NCI-H128 (cell line): ENCODE measurements at regions not wholly inside any gene's neighbourhood (a gene's known extent, or its start where the extent isn't known, plus 50 kb on each side); places are given as distances from the start of the nearest gene placed in this dataset.

Experiments used
- DNase-seq: peaks from one replicate; lab custom pipeline; 2025; ENCODE audit not compliant: unreplicated experiment; lab: John Stamatoyannopoulos, UW

- no peak for DNase-seq
These were observed 359.6 kb upstream of the NECTIN3 start for GRCh38 chr3:110711851-110712516.

- DNase-seq: no peak
These were observed 344.6 kb upstream of the NECTIN3 start for GRCh38 chr3:110727056-110727455.

- DNase-seq: no peak
These were observed 340.5 kb upstream of the NECTIN3 start for GRCh38 chr3:110731148-110731547.

- DNase-seq: no peak
These were observed 339.2 kb upstream of the NECTIN3 start for GRCh38 chr3:110732420-110732819.

- DNase-seq: no peak
These were observed 338.6 kb upstream of the NECTIN3 start for GRCh38 chr3:110733045-110733444.

- no peak for DNase-seq
These were observed 337.1 kb upstream of the NECTIN3 start for GRCh38 chr3:110734524-110734923.

GRCh38 chr3:110736332-110736731, 335.3 kb upstream of the NECTIN3 start:
- no peak for DNase-seq

- no peak for DNase-seq
These were observed 333.1 kb upstream of the NECTIN3 start for GRCh38 chr3:110738531-110738930.

GRCh38 chr3:110741891-110742290, 329.7 kb upstream of the NECTIN3 start:
- DNase-seq: no peak

GRCh38 chr3:110743202-110743601, 328.4 kb upstream of the NECTIN3 start:
- DNase-seq: no peak

- DNase-seq: no peak
These were observed 327.6 kb upstream of the NECTIN3 start for GRCh38 chr3:110743984-110744383.

- no peak for DNase-seq
These were observed 326.9 kb upstream of the NECTIN3 start for GRCh38 chr3:110744723-110745122.

- no peak for DNase-seq
These were observed 322.6 kb upstream of the NECTIN3 start for GRCh38 chr3:110749006-110749405.

GRCh38 chr3:110750201-110750600, 321.4 kb upstream of the NECTIN3 start:
- DNase-seq: no peak

GRCh38 chr3:110752307-110752706, 319.3 kb upstream of the NECTIN3 start:
- no peak for DNase-seq

GRCh38 chr3:110753516-110753915, 318.1 kb upstream of the NECTIN3 start:
- no peak for DNase-seq

GRCh38 chr3:110754212-110754916, 317.3 kb upstream of the NECTIN3 start:
- no peak for DNase-seq

GRCh38 chr3:110755345-110755744, 316.3 kb upstream of the NECTIN3 start:
- DNase-seq: no peak

GRCh38 chr3:110756705-110757104, 314.9 kb upstream of the NECTIN3 start:
- DNase-seq: no peak

- no peak for DNase-seq
These were observed 313.4 kb upstream of the NECTIN3 start for GRCh38 chr3:110758208-110758607.

- no peak for DNase-seq
These were observed 304.5 kb upstream of the NECTIN3 start for GRCh38 chr3:110767156-110767555.

GRCh38 chr3:110767838-110768237, 303.8 kb upstream of the NECTIN3 start:
- DNase-seq: no peak
